HG03460 (cell line): ENCODE measurements at regions not wholly inside any gene's neighbourhood (a gene's known extent, or its start where the extent isn't known, plus 50 kb on each side); places are given as distances from the start of the nearest gene placed in this dataset.

Experiments
- ATAC-seq: cut with Tn5 transposase; IDR thresholded peaks from one replicate; pipeline ENCODE4 v1.9.1; 2021; ENCODE audit not compliant: unreplicated experiment

DNA sequence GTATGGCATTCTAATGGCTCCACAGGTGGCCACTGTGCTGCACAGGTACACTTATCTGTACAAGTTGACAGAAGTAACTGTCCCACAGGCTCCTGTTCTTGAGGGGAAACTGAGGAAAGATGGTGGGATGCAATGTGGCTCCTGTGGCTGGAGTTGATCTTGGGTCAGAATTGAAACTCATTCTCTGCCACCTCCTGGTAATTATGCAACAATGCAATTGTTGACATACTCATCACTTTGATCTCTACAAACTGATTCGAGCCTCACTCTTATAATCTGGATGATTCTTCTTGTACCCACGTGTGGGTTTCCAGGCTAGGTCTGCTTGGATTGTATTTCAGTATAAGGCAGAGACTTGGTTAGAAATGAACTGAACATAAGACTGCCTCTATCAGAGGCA lies 148.8 kb downstream of the CCNG2 start:
- ATAC-seq, result no peak

DNA sequence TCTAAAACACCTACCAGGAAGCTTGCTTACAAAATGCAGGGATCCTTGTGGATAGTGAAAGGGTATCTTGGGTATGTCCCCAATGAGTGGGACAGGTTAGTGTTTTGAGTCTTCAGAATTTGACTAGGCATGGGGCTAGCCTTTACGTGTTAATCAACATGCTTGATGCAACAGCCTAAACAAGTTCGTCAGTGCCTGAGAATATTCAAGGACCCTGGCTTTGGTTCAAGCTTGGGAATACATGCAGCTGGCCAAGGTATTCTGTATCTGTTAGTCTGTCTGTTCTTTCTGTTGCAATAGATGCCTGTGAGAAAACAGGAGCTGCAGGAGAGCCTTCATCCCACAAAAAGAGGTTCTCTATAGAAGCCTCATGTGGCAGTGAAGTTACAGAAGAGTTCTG lies 149.5 kb downstream of the CCNG2 start:
- ATAC-seq, result no peak

DNA sequence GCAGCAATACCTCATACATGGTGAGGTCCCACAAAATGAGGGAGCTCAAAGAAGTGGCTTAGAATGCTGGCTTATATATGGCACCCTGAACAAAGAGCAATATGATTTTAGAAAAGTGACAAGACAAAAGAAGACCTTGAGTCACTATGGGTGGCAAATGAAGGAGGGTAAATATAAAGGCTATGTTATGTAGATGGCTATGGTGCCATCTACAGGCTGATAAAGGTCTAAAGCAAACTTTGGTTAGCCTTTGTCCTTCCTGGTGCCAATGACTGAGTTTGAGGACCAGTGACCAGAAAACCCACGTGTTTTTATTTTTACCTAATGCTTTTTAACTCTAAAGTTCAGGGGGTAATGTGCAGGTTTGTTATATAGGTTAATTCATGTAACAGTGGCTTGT lies 151.8 kb downstream of the CCNG2 start:
- ATAC-seq, result no peak

DNA sequence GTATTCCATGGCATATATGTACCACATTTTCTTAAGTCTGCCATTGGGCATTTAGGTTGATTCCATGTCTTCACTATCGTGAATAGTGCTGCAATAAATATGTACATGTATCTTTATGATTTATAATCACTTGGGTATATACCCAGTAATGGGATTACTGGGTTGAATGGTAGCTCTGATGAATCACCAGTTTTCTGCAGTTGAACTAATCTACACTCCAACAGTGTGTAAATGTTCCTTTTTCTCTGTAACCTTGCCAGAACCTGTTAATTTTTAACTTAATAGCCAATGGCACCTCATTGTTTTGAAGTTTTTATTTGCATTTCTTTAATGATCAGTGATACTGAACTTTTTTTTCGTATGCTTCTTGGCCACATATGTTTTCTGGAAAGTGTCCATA lies 152.5 kb downstream of the CCNG2 start:
- no peak for ATAC-seq

DNA sequence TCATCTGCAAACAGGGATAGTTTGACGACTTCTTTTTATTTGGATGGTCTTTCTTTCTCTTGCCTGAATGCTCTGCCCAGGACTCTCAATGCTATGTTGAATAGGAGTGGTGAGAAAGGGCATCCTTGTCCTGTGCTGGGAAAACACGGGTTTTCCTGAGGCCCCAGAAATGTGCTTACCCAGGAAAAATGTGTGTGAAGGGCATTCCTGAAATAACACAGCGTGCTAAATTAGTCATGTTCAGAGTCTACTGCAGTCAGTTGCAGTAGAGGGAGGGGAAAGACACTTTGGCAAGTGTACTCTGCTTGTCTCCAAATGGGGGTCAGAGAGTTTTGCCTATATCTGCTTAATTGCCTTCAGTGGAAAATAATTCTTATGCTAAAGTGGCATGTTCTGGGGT lies 153.9 kb downstream of the CCNG2 start:
- ATAC-seq, result no peak

DNA sequence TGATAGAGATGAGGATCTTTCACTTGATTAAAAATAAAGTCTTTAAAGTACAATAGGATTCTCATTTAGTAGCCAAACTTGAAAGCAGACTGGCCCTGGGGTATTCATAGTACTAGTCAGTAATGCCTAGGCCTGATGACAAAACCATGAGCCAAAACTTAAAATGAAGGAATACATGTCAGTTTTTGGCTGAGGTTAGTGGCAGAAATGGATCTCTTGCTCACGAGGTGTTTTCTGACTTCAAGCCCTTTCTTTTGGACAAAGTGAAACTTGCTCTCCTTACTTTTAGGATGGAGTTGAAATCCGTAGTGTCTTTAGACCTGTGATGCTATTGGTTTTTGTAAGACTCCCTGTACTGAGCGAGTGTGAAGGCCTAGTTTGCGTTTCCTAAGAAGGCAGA lies 157.7 kb downstream of the CCNG2 start:
- ATAC-seq, result no peak

DNA sequence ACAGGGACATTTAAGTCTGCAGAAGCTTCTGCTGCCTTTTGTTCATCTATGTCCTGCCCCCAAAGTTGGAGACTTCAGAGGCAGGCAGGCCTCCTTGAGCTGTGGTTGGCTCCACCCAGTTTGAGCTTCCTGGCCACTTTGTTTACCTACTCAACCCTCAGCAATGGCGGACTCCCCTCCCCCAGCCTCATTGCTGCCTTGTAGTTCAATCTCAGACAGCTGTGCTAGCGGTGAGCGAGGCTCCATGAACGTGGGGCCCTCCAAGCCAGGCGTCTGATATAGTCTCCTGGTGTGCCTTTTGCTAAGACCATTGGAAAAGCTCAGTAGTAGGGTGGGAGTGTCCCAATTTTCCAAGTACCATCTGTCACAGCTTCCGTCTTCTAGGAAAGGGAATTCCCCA lies 170.1 kb downstream of the CCNG2 start:
- no peak for ATAC-seq

DNA sequence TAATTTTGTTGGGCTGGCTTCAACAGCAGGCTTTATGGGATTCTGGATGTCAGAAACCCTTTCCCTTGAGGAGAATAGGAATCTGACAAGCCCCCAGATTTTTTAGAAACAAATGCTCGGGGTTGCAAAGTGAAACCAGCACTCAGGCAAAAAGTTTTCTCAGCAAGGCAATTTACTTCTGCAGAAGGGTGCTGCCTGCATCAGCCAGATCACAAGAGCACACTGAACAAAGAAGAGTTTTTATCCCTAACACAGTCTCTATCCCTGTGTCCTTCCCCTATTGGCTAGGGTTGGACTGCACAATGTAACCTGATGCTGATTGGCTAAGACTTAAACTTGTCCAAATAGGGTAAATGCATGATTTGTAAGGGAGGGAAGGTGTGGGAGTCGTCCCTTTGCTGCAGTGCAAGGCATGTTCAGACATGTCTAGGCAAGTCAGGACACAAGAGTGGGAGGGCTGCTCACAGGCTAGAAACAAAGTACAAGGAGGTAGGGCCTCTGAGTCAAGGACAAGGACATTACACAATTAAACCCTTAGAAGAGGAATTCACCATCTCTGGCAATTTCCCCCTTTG lies 175.8 kb downstream of the CCNG2 start:
- no peak for ATAC-seq

DNA sequence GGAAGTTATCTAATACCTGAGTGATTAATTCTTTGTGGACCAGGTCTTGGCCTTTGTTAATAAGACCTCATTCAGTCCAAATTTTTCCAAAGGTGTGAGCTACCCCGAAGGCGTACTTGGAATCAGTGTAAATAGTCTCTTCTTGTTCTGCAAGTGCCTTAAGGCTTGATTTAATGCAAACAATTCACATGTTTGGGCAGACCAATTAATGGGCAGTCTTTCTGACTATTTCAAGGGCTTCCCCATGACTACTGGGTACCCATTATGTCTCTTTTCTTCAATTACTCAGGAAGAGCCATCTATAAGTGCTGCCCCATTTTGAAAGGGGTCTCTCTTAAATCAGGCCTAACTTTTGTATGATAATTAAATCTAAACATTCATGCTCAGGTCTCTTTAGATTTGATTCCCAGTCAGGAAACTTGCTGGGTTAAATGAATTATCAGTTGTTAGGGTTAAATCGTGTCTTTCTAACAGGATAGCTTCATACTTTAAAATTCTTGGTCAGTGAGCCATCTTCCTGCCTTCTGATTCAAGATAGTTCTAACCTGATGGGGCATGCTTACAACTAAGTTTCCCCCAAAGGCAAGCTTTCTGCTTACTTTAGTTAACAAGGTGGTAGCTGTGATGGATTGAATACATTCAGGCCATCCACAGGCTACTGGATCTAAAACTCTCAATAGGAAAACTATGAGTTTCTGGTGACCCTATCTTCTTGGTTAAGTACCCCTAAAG lies 179.6 kb downstream of the CCNG2 start:
- no peak for ATAC-seq

DNA sequence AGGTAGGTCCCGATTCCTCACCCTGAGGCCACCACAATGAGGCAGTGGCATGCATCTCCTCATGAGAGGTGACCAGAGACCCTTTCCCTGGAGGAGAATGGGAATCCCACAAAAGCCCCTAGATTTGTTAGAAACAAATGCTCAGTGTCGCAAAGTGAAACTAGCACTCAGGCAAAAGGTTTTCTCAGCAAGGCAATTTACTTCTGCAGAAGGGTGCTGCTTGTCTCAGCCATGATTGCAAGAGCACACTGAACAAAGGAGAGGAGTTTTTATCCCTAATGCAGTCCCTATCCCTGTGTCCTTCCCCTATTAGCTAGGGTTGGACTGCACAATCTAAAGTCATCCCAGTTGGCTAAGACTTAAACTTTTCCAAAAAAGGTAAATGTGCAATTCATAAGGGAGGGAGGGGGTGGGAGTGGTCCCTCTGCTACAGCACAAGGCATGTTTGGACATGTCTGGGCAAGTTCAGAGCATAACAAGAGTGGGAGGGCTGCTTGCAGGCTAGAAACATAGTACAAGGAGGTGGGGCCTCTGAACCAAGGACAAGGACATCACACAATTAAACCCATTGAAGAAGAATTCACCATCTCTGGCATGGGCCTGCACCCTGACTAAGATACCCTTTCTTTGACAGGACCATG lies 185.3 kb downstream of the CCNG2 start:
- ATAC-seq, result no peak

DNA sequence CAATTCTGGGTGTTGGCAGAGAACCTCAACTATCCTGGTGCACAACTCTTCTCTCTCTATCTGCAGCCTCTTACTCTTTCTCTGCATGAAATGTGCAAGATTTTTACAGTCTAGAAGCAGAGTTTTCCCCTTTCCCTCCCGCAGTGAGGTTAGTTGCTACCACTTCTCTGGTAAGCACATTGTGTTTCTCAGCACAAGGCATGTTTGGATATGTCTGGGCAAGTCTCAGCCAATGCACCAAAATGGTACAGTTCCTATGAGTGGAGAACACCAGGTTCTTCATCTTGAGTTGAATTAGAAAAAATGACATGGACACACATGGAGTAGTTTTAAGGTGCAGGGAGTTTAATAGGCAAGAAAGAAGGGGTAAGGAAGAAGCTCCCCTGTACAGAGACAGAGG lies 187.0 kb downstream of the CCNG2 start:
- ATAC-seq, result no peak

DNA sequence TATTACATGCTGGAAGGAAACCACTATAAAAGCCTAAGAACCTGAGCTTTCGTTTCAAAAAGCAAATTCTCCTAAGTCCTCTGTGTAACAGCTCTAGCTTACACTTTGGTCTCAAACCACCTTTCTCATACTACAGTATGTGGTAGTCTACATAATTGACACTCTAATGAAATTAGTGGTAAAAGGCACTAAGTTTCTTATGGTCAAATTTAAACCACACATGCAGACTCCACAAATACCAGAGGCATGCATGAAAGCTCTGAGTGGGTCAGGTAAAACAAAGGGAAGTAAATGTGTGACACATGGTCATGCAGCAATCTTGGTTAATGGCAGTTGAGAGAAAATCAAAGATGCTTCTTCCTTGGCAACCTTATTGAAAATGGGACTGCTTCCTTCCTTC lies 187.8 kb downstream of the CCNG2 start:
- ATAC-seq, result no peak

DNA sequence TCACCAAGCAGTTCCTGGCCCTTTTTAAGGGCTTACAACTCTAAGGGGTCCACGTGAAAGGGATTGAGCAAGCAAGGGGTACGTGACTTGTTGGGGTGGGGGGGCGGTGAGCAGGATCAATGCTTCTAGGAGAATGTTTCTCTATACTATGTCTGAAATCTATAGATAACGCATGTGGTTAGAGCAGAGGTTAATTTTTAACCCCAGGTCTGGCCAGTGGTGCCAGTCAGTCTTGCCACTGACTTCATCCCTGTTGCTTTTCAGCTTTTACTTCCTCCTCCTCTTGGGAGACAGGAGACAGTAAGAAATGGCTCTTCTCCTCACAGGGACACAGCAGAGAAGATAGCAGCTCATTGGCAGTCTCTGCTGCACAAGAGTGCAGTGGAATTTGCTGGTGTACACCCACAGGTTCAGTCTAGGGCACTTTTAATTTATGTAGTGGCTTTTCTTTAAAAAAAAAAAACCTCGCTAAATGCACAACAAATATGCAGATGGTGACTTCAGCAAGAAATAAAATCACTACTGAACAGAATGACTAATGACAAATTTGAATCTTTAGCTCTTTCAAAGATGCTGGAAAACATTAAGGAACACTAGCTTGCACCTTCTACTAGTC lies 190.5 kb downstream of the CCNG2 start:
- ATAC-seq, result peak; percentile 60

DNA sequence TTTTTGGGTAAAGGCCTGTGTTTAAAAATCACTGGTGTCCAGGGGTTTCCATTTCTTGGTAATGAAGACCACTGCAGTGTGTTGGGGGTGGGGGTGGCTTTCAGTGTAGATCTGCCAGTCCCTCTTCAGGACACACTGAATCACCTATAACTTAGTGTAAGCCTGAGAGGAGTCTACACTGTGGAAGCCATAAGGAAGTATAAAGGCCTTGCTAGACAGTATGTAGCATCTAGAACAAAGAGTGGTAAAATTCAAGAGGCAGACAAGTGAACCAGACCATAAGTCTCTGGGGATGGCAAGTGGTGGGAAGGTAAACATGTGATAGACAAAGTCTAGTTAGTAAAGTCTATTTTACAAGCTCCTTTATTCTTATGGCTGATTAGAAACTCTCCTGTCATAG lies 191.8 kb downstream of the CCNG2 start:
- ATAC-seq, result no peak

DNA sequence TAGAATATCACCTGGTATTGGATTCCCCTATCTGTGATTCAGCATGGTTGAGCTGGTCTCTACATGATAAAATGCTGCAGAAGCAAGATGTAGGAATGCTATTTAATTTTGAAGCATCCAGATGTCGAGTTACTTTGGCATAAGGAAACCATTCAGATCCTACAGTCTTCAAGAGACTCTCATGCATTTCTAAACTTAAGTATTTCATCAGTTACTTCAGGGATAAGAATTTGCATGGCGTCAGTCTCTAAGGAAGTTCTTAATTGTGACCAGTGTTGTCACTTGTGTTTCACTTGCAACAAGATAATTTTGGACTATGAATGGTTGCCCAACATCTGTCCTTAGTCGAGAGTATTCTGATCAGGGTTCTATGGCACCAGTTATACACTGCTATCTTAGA lies 192.4 kb downstream of the CCNG2 start:
- ATAC-seq, result no peak

DNA sequence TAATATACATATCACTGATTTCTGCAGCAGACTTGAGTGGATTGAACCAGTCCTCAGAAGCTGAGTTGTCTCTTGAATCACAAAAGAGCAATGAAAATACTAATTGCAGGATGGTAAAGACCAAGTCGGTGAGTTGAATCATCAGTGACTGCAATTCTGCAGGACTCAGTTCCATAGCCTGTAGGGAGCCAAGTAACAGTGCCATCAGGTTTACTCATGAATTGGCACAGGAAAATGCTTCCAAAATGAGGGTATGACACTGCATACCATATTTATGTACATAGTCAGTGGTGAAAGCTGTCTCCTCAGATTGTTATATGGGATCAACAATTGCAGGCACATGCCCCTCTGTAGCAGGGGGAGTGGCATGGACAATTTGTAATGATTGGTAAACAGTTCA lies 192.8 kb downstream of the CCNG2 start:
- no peak for ATAC-seq

DNA sequence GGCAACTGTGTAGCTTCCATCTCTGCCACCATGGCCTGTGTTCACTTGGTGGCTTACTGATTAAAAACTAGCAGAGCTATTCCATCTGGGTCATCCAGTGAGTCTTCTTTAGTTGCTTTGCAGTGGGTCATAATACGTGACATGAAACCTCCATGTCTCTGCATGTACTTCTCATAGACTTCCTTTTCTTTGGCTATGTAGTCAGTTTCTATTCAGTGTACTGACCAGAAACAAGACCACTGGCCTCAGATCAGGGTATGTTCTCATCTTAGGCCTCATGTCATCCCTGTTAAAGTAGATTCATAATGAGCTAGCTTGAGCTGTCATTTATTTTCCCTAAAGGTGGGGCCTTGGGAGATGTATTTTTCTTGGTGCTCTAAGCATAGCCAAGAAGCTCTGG lies 195.2 kb downstream of the CCNG2 start:
- ATAC-seq, result no peak

DNA sequence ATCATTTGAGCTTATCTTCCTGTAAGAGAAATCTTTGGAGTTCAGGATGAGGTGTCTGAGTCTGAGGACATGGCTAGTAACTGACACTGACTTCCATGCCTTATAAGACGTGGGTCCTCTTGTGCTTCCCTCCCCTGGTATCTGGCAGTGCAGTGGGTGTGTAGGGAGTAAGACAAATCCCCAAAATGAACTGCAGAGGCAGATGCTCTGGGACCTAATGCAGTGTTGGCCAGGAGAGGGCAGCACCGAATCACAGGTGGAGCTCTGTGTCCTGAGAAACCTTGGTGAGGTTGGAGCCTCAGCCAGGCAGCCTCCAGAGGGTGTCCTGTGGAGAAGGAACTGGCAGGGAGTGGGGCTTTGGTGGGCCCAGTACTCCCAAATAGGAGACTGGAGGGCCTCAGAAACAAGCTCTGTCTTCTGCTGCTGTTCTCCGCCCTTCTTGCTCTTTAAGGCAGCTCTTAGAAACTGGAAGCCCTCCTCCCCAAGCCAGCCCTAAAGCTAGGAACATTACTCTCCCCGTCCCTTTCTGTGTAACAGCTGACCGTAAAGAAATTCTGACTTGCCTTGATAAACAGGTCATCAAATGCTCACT lies 196.8 kb downstream of the CCNG2 start:
- ATAC-seq, result peak; percentile 55

DNA sequence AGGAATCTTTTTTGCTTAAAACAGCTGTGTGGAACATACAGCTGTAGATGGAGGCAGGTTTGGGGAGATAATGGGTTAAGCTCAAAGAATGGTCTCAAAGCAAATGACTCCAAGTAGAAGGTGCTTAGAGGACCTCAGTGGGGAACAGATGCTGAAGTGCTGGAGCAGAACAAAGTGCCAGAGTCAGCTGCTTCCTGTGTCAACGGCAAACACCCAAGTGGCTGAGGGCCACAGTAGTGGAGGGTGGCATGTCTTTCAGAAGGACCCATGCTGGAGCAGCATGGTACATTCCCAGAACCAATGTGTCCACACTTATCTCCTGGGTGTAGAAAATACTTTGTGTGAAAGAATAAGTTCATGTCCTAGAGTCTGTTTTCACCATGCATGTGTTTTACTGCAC lies 197.5 kb downstream of the CCNG2 start:
- no peak for ATAC-seq

DNA sequence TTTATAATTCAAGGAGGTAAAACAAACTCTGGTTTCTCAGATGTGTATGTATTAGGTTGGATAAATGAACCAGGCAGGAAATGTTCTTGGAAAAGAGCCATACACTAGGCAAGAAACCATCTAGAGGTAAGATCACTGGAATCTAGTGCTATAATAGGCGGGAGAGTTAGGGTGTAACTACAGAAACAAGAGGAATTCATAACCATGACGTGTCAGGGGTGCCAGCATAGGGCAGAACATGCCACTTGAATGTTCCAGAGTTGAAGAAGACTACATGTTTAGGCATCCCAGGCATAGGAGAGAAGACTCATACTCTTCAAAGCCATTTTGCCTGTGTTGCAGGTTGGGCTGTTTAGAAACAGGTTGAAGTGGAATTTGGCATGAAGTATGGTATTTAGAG lies 198.7 kb downstream of the CCNG2 start:
- ATAC-seq, result no peak

DNA sequence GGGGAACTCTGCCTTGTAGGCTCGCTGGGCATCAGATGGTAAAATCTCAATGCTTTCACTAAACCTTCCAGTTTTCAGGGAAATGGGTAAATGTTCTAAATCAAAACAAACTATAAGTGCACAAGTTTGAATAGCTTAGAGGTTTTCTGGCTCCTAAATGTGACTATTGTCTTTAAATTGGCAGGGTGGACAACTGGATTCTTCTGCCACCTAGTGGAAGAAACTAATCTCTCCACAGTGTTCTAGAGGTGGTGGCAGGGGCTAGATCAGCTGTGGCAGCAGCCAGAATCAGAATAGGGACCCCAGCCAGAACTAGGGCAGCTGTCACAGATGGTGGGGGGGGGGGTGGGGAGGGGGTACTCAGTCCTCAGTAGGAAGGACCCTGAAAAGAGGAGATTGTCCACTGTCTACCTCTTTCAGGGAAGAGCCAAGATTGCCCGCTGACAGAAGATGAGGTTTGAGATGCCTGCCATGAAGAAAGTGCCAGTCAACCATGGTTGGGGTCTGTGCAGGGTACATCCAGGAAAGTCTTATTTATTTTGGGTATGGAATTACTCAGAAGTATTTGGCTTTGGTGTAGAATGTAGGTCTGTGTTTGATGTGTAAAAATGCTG lies 201.4 kb downstream of the CCNG2 start:
- no peak for ATAC-seq
